Left ventricle myocardium inferior (tissue), 1 donor: ENCODE measurements at regions not wholly inside any gene's neighbourhood (a gene's known extent, or its start where the extent isn't known, plus 50 kb on each side); places are given as distances from the start of the nearest gene placed in this dataset.

Experiments used
- DNase-seq: peaks from one replicate; pipeline ENCODE4 v3.0.0-alpha.2; 2020
- H3K27ac ChIP-seq: fragments of 200-600 bp; replicated peaks from 2 replicates; pipeline ENCODE4 v1.8.0; 2021
- H3K27me3 ChIP-seq: fragments of 200-600 bp; 2 replicates; pipeline ENCODE4 v1.8.0; 2021; ENCODE audit warnings: low read depth
- H3K36me3 ChIP-seq: fragments of 200-600 bp; 2 replicates; pipeline ENCODE4 v1.8.0; 2021
- H3K4me1 ChIP-seq: fragments of 200-600 bp; 2 replicates; pipeline ENCODE4 v1.8.0; 2021
- H3K4me3 ChIP-seq: fragments of 200-600 bp; 2 replicates; pipeline ENCODE4 v1.8.0; 2021; ENCODE audit warnings: mild to moderate bottlenecking, moderate library complexity
- H3K9me3 ChIP-seq: fragments of 200-600 bp; replicated peaks from 2 replicates; pipeline ENCODE4 v1.8.0; 2021
- intact Hi-C: fragments of 100-400 bp; cut with micrococcal nuclease; formaldehyde crosslinking; loops from one replicate; pipeline ENCODE4 v1.11.0; 2022
- TF ChIP-seq, protein P1 (sequence below): fragments of 200-600 bp; IDR thresholded peaks from 2 replicates; pipeline ENCODE4 v1.8.0; 2021; ENCODE audit warnings: antibody characterized with exemption, mild to moderate bottlenecking, borderline replicate concordance
- donor health status: DM: no; HTN: yes; CAD: no; lungs with severe emphysema.

DNA sequence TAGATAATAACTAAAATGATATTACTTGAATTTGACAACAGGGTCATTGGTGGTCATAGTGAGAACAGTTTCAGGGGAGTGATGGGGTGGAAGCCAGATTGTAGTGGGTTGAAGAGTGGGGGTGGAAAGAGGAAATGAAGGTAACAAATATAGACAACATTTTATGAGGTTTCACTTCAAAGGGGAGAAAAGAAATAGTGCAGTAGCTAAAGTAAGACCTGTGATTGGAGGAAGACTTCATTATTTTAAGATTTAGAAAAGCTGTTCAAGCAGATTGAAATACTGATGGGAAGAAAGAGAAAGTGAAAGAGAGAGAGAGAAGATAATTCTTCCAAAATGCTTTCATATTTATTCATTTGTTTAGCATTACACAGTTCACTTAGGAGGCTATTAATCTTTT is 52.0 kb upstream of the KCNA3 start:
- Histone ChIP-seq H3K4me1 (no peaks in the 10 kb centered on the region), H3K27ac (no peak overlapping the region), H3K36me3 (no peaks in the 10 kb centered on the region), H3K27me3 (peaks cover 50% of the 10 kb centered on the region), H3K4me3 (no peak overlapping the region), H3K9me3 (no peaks in the 10 kb centered on the region)
- TF ChIP-seq, protein P1, sequence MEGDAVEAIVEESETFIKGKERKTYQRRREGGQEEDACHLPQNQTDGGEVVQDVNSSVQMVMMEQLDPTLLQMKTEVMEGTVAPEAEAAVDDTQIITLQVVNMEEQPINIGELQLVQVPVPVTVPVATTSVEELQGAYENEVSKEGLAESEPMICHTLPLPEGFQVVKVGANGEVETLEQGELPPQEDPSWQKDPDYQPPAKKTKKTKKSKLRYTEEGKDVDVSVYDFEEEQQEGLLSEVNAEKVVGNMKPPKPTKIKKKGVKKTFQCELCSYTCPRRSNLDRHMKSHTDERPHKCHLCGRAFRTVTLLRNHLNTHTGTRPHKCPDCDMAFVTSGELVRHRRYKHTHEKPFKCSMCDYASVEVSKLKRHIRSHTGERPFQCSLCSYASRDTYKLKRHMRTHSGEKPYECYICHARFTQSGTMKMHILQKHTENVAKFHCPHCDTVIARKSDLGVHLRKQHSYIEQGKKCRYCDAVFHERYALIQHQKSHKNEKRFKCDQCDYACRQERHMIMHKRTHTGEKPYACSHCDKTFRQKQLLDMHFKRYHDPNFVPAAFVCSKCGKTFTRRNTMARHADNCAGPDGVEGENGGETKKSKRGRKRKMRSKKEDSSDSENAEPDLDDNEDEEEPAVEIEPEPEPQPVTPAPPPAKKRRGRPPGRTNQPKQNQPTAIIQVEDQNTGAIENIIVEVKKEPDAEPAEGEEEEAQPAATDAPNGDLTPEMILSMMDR, result no peak
- intact Hi-C loops, result no loop called here
- no peak for DNase-seq
